Spinal cord (tissue), 9 donors: ENCODE measurements at regions not wholly inside any gene's neighbourhood (a gene's known extent, or its start where the extent isn't known, plus 50 kb on each side); places are given as distances from the start of the nearest gene placed in this dataset.

Source experiments
- DNase-seq, 6 donors: peaks; one replicate each; pipeline versions ENCODE4 v3.0.0 to v3.0.0-alpha.2; 2013 to 2015; ENCODE audit warnings: low spot score in 6 of 6, low read depth in 4 of 6
- H3K27ac ChIP-seq: one replicate; pipeline ENCODE4 v1.5.1; 2013; ENCODE audit warnings: low read depth, low read length, control low read depth
- H3K27me3 ChIP-seq: one replicate; pipeline ENCODE4 v1.6.1; 2013; ENCODE audit warnings: low read length; ENCODE audit not compliant: control insufficient read depth, insufficient read depth
- H3K36me3 ChIP-seq: one replicate; pipeline ENCODE4 v1.6.1; 2013; ENCODE audit warnings: low read length; ENCODE audit not compliant: control insufficient read depth, insufficient read depth
- H3K4me1 ChIP-seq: one replicate; pipeline ENCODE4 v1.6.1; 2013; ENCODE audit warnings: low read length; ENCODE audit not compliant: control insufficient read depth, insufficient read depth
- H3K4me3 ChIP-seq: one replicate; pipeline ENCODE4 v1.5.1; 2013; ENCODE audit warnings: low read depth, low read length, control low read depth
- H3K9me3 ChIP-seq: one replicate; pipeline ENCODE4 v1.6.1; 2013; ENCODE audit warnings: low read length; ENCODE audit not compliant: control insufficient read depth, insufficient read depth
- WGBS: methylation state at CpG from one replicate; pipeline ENCODE4 v1.1.5; 2013; ENCODE audit warnings: missing lambda C conversion rate; ENCODE audit not compliant: insufficient coverage; 5-methylcytosine and 5-hydroxymethylcytosine counted together
- donor health status: healthy.

DNA sequence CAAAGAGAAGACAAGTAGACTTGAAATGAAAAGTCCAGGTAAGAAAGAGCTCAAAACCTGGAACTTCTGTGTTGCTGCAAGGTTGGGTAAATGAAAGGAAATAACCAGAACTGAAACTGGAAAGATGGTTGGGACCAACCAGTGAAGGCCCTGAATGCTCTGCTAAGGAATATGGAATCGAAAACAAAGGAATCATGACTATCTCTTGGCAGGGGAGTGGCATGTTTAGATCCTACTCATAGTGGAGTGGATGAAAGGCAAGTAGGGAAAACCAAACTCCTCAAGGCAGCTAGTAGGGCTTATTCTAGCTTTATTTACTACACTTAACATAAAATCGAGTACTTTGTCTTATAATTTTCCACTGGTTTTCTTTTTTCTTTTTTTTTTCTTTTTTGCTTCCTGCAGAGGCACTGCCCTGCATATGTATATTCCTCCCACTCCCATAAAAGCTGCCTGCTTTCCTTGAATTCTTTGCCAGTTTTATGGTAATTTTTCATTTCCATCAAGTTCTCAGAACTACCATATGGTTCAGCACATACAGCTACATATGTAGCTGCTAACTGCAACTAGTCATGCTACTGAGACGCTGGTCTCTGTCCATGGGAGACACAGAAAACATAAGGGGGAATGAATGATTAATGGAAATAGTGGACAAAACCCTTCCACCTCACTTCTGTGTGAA, 247.1 kb upstream of the TMTC1 start:
- Histone ChIP-seq H3K9me3 (no peaks in the 10 kb centered on the region), H3K4me1 (no peaks in the 10 kb centered on the region), H3K27me3 (no peaks in the 10 kb centered on the region), H3K27ac (no peak overlapping the region), H3K4me3 (no peak overlapping the region), H3K36me3 (no peaks in the 10 kb centered on the region)
- WGBS: 93% methylated on average over 2 of the region's 3 CpGs
- DNase-seq: peak in 1 of 6 donors; percentile 78

DNA sequence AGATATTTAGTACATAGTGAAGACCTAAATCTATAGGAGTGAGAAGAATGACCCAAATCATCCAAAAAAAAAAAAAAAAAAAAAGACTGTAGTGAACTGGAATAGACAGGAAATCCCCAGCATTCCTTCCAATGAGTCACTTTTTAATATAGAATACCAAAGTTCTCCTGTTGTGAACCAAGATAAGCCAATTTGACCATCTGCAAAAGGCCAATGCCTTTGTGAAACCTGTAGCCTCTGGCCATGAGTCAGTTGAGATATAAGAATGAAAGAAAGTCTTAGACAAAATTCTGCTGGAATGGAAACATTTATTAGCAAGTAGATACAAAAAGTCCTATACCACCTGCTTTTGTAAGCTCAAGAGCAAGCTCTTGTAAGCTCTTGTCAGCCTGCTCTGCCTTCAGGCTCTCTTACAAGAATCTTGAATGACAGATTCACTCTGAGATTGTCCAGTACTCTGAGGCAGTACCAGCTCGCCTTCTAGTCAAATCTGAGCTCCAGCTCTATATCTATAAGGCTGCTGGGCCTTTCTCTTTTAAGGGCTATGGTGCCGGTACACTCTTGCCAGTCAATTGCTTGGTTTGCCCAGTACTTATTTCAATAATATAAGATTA, 243.0 kb upstream of the TMTC1 start:
- no peaks in the 10 kb centered on the region for H3K36me3 ChIP-seq
- H3K27me3 ChIP-seq: no peaks in the 10 kb centered on the region
- WGBS: no CpG with 5 or more reads among the region's 2 CpGs
- peaks cover 4% of the 10 kb centered on the region for H3K9me3 ChIP-seq
- no peak overlapping the region for H3K4me3 ChIP-seq
- no peak overlapping the region for H3K27ac ChIP-seq
- no peaks in the 10 kb centered on the region for H3K4me1 ChIP-seq
- DNase-seq: no peak

DNA sequence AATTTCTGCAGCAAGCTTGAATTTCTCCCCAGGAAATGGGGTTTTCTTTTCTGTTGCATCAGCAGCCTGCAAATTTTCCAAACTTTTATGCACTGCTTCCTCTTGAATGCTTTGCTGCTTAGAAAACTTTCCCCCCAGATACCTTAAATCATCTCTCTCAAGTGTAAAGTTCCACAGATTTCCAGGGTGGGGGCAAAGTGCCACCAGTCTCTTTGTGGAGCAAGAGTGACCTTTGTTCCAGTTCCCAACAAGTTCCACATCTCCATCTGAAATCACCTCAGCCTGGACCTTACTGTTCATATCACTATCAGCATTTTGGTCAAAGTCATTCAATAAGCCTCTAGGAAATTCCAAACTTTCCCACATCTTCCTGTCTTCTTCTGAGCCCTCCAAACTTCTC, 241.6 kb upstream of the TMTC1 start:
- Histone ChIP-seq H3K4me3 (no peak overlapping the region), H3K36me3 (no peaks in the 10 kb centered on the region), H3K27me3 (no peaks in the 10 kb centered on the region), H3K4me1 (no peaks in the 10 kb centered on the region), H3K9me3 (peaks cover 4% of the 10 kb centered on the region), H3K27ac (no peak overlapping the region)
- no peak for DNase-seq

DNA sequence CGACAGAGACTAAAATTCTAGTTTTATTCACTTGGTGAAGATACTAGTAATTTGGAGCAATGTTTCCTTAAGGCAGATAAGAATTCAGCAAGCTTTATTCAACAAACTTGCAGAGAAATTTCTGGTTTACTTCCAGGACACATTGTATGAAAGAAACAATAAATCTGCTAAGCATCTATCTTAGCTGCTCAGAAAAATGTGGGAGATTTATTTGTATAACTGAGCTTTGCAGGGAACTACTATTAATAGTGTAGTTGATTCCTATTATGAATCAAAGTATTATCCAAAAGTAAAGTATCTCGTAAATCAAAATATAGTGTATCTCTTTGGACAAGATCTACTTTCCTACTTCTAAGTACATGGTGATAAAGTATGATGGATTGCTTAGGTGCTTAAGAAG, 239.4 kb upstream of the TMTC1 start:
- H3K4me3 ChIP-seq: no peak overlapping the region
- no peaks in the 10 kb centered on the region for H3K36me3 ChIP-seq
- peak in 1 of 6 donors; percentile 28 for DNase-seq
- peaks cover 4% of the 10 kb centered on the region for H3K9me3 ChIP-seq
- no peaks in the 10 kb centered on the region for H3K27me3 ChIP-seq
- WGBS: no CpG with 5 or more reads among the region's 2 CpGs
- no peak overlapping the region for H3K27ac ChIP-seq
- H3K4me1 ChIP-seq: no peaks in the 10 kb centered on the region

DNA sequence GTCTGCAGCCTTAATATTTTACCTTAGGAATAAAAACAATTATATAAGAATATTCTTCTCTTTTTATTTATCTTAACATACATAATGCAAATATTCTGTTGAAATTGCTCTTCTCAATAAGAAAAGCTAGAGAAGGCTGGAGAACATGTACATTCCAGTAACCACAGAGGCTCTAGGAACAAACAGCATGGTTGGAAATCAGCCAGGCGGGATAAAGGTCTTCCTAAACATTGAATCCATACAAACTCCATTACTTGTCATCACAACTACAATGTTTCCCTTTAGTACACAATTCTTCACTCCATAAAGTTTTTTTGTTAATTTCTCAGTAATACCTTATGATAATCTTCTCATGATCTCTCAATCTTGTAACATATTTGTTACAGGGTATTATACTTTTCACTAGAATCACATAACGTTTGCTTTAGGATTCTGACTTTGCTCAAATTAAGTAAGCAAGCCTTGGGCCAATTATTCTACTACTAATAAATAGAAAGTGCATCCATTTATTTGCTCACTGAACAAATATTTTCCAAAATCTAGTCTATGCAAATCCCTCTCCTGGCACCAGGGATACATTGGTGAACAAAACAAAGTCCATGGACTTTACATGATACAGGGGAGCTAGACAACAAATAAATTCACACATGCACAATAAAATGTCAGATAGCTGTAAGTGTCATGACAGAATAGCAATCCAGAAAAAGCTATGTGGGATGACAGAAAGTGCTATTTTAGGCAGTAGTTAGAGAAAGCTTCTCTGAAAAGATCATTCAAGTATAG, 237.5 kb upstream of the TMTC1 start:
- Histone ChIP-seq H3K4me1 (no peaks in the 10 kb centered on the region), H3K9me3 (peaks cover 4% of the 10 kb centered on the region), H3K36me3 (no peaks in the 10 kb centered on the region), H3K27me3 (no peaks in the 10 kb centered on the region), H3K27ac (no peak overlapping the region), H3K4me3 (no peak overlapping the region)
- WGBS: 67% methylated on average over 1 of the region's 2 CpGs
- no peak for DNase-seq

DNA sequence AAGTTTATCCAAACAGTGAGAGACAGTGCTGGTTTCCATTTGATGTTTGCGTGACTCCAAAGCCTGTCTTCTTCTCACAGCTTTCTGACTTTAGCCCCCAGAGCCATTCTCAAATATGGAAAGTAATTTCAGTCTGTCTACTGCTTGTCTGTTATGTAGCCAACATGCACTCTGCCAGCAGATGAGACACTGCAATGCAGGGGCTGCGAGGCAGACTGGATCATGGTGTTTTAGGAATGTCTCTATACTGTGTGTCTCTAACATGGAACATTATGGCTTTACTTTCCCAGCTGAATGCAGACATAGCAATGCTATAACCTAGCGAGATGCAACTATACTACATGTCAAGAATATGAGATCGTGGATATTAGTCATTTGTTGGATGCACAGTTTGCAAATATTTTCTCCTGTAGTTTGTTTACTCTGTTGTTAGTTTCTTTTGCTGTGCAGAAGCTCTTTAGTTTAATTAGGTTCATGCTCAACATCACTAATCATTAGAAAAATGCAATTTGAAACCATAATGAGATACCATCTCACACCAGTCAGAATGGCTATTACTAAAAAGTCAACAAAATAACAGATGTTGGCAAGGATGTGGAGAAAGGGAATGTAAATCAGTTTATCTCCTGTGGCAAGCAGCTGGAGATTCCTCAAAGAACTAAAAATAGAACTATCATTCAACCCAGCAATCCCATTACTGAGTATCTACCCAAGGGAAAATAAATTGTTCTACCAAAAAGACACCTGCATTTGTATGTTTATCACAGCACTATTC, 235.8 kb upstream of the TMTC1 start:
- Histone ChIP-seq H3K36me3 (no peaks in the 10 kb centered on the region), H3K27ac (no peak overlapping the region), H3K27me3 (no peaks in the 10 kb centered on the region), H3K9me3 (peaks cover under 1% of the 10 kb centered on the region), H3K4me1 (no peaks in the 10 kb centered on the region), H3K4me3 (no peak overlapping the region)
- 88% methylated on average over 1 of the region's 4 CpGs for WGBS
- peak in 2 of 6 donors; percentile 51 to 61 for DNase-seq

DNA sequence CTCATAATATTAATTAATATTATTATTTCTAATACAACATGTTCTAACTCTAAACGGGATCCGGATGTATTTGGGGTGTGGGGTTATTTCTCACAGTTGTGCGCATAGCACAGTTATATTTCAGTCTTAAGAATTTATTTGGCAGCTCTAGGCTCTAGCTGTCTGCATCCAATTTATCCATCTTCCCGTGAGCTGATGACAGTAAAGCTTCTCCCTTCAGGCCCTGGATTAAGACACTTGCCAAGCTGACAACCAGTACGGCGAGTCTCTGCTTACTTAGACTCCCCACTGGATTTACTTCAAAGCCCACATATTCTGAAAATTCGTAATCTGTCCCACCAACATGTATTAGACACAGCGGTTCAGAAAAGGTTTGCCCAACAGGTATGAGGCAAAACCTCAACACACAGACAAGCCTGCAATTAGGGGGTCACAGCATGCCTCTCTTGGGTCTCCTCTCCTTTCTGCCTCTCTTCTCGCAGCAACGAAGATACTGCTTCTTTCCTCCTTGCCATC, 232.9 kb upstream of the TMTC1 start:
- Histone ChIP-seq H3K4me3 (no peak overlapping the region), H3K4me1 (no peaks in the 10 kb centered on the region), H3K36me3 (no peaks in the 10 kb centered on the region), H3K27me3 (no peaks in the 10 kb centered on the region), H3K27ac (no peak overlapping the region), H3K9me3 (no peaks in the 10 kb centered on the region)
- DNase-seq: peak in 1 of 6 donors; percentile 32
- WGBS: 94% methylated on average over 3 of the region's 10 CpGs

DNA sequence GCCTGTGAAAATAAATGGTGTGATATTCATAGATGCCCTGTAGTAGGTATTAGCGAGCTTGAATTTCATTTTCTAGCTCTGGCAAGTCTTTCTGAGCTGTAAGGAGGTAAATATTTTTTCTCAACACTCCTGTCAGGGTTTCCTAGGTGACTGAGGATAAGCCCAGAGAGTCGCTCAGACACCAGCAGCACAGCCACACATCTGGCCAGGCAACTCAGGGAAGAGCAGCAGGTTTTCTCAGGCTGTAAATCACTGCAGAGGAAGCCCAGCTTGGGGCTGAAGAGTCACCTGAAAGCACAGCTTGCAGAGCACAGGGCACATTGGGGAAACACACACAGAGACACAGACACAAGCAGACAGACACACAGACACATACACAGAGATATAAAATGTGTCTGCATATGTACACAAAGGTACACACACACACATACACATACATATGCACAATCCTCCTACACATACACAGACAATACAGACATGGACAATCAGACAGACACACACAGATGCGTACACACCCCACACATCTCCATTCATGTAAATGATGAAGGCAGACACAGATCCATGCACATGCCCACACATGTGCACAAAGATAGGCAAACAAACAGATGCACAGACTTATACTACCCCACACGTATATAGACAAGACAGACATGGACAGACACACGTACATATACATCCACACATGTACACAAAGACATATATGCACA, 232.0 kb upstream of the TMTC1 start:
- Histone ChIP-seq H3K9me3 (no peaks in the 10 kb centered on the region), H3K27me3 (no peaks in the 10 kb centered on the region), H3K27ac (no peak overlapping the region), H3K36me3 (no peaks in the 10 kb centered on the region), H3K4me1 (no peaks in the 10 kb centered on the region), H3K4me3 (no peak overlapping the region)
- WGBS: 66% methylated on average over 4 of the region's 5 CpGs
- DNase-seq: peak in 2 of 6 donors; percentile 10 to 59

DNA sequence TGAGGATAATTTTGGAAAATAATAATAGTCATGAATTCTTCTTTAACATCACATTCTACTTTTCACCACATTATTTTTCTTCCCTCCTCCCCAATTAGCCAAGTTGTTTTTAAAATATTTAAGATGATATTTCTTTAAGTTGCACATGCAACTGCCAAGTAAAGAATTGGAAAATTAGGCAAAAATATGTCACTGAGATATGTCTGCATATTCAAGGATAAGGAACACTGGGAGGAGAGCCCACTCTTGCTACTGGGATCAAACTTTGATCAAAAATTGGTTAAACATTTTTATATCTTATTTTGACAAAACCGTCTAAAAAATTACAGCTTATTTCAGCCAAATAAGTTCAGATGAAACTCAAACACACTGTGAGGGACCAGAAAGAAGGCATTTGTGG, 231.2 kb upstream of the TMTC1 start:
- Histone ChIP-seq H3K4me3 (no peak overlapping the region), H3K36me3 (no peaks in the 10 kb centered on the region), H3K27ac (no peak overlapping the region), H3K4me1 (no peaks in the 10 kb centered on the region), H3K9me3 (no peaks in the 10 kb centered on the region), H3K27me3 (no peaks in the 10 kb centered on the region)
- no CpG with 5 or more reads among the region's 1 CpG for WGBS
- DNase-seq: peak in 1 of 6 donors; percentile 72
